Kidney (tissue), 13 donors: ENCODE measurements at regions not wholly inside any gene's neighbourhood (a gene's known extent, or its start where the extent isn't known, plus 50 kb on each side); places are given as distances from the start of the nearest gene placed in this dataset.

ENCODE experiments used
- DNase-seq, 5 donors: peaks; one replicate each; pipeline ENCODE4 v3.0.0-alpha.2; 2013 to 2020
- FAIRE-seq: peaks from 2 replicates; lab custom pipeline; 2012; peaks lifted over from hg19 to GRCh38; lab: Jason Lieb, UNC
- H3K27ac ChIP-seq, 2 donors: one replicate each; pipeline ENCODE4 v1.7.0; 2013; ENCODE audit warnings: low read depth in 2 of 2, low read length in 2 of 2, inconsistent platforms in 1 of 2
- H3K27me3 ChIP-seq: one replicate; pipeline ENCODE4 v1.7.1; 2013; ENCODE audit warnings: low read length, inconsistent platforms; ENCODE audit not compliant: control insufficient read depth, insufficient read depth
- H3K36me3 ChIP-seq, 3 donors: one replicate each; pipeline versions ENCODE4 v1.7.0 to v1.7.1; 2013; ENCODE audit warnings: low read length in 3 of 3, control low read depth in 1 of 3, inconsistent platforms in 1 of 3; ENCODE audit not compliant: insufficient read depth in 3 of 3, control insufficient read depth in 2 of 3
- H3K4me1 ChIP-seq, 3 donors: one replicate each; pipeline versions ENCODE4 v1.7.0 to v1.7.1; 2013; ENCODE audit warnings: low read length in 3 of 3, inconsistent platforms in 1 of 3, low read depth in 1 of 3; ENCODE audit not compliant: control insufficient read depth in 2 of 3, insufficient read depth in 2 of 3
- H3K4me3 ChIP-seq, 3 donors: one replicate each; pipeline versions ENCODE4 v1.7.0 to v1.8.1; 2013; ENCODE audit warnings: low read length in 3 of 3, control low read depth in 1 of 3, inconsistent platforms in 1 of 3
- H3K9ac ChIP-seq, 3 donors: one replicate each; pipeline versions ENCODE4 v1.7.0 to v1.7.1; 2013; ENCODE audit warnings: low read length in 3 of 3, control low read depth in 1 of 3, inconsistent platforms in 1 of 3
- H3K9me3 ChIP-seq, 3 donors: one replicate each; pipeline versions ENCODE4 v1.7.0 to v1.7.1; 2013; ENCODE audit warnings: low read length in 3 of 3, control low read depth in 1 of 3, inconsistent platforms in 1 of 3; ENCODE audit not compliant: control insufficient read depth in 2 of 3, insufficient read depth in 1 of 3
- intact Hi-C: fragments of 100-400 bp; cut with DNase I; formaldehyde crosslinking; loops from one replicate; pipeline ENCODE4 v1.11.1; 2022
- TF ChIP-seq, protein P1 (sequence below): IDR thresholded peaks from 3 replicates; pipeline ENCODE4 v1.5.1; 2012; ENCODE audit warnings: mild to moderate bottlenecking, moderate library complexity, borderline replicate concordance; ENCODE audit not compliant: insufficient read depth; ENCODE audit errors: extremely low read depth
- donor health status: control.
- donor health status: control.
- donor health status: control.
- donor health status: control.
- donor health status: control.
- donor health status: DM: yes; HTN: yes; CAD: no.
- donor health status: Normal renal cell carcinoma (clear cell type).

DNA sequence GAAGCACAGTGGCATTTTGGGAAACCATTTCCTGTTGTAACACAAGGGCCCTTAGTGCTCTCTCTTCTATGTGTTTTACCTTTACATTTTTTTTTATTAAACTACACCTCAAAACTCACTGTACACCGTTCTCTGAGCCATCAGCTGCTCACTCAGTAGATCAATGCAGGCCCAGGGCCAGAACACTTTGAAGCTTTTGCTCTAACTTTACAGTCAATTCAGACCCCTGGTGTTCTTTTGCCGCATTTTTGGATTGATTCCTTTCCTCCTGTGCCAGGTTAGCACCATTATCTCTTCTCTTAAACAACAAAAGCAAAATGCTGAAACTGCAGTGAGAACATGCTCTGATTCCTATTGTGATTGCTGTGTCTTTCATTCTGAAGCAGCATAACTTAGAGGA is 269.8 kb upstream of the RGMB start:
- TF ChIP-seq, protein P1, sequence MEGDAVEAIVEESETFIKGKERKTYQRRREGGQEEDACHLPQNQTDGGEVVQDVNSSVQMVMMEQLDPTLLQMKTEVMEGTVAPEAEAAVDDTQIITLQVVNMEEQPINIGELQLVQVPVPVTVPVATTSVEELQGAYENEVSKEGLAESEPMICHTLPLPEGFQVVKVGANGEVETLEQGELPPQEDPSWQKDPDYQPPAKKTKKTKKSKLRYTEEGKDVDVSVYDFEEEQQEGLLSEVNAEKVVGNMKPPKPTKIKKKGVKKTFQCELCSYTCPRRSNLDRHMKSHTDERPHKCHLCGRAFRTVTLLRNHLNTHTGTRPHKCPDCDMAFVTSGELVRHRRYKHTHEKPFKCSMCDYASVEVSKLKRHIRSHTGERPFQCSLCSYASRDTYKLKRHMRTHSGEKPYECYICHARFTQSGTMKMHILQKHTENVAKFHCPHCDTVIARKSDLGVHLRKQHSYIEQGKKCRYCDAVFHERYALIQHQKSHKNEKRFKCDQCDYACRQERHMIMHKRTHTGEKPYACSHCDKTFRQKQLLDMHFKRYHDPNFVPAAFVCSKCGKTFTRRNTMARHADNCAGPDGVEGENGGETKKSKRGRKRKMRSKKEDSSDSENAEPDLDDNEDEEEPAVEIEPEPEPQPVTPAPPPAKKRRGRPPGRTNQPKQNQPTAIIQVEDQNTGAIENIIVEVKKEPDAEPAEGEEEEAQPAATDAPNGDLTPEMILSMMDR = no peak
- Histone ChIP-seq H3K27me3 (no peaks in the 10 kb centered on the region), H3K9ac (no peak overlapping the region), H3K4me1 (no peaks in the 10 kb centered on the region), H3K4me3 (no peak overlapping the region), H3K9me3 (no peaks in the 10 kb centered on the region), H3K27ac (no peak overlapping the region), H3K36me3 (no peaks in the 10 kb centered on the region)
- FAIRE-seq (no peak), DNase-seq (no peak)
- intact Hi-C loops = no loop called here

DNA sequence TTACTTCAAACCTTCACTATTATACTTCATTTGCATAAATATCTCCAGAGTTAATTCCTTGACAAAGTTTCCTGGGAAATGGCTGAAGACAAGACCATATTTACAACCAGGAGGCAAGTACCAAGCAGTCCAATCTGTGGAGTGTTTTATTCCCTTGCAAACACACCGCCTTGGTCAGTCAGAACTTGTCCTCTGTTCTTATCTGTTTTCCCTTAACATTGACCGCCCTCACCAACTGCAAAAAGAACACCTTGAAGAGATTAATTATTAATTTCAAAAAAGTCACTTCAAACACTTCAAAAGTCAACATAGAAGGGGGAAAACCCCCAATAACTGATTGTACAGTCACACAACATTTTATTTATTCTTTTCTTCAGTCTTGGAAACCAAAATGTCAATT is 269.0 kb upstream of the RGMB start:
- no peaks in the 10 kb centered on the region for H3K4me1 ChIP-seq
- no peak overlapping the region for H3K9ac ChIP-seq
- FAIRE-seq = no peak
- TF ChIP-seq, protein P1 = no peak
- H3K9me3 ChIP-seq = no peaks in the 10 kb centered on the region
- no peak for DNase-seq
- H3K4me3 ChIP-seq = no peak overlapping the region
- intact Hi-C loops = no loop called here
- H3K27ac ChIP-seq = no peak overlapping the region
- no peaks in the 10 kb centered on the region for H3K27me3 ChIP-seq
- no peaks in the 10 kb centered on the region for H3K36me3 ChIP-seq

- Histone ChIP-seq H3K4me3 (no peak overlapping the region), H3K27ac (no peak overlapping the region), H3K36me3 (no peaks in the 10 kb centered on the region), H3K9me3 (no peaks in the 10 kb centered on the region), H3K9ac (no peak overlapping the region), H3K27me3 (no peaks in the 10 kb centered on the region), H3K4me1 (no peaks in the 10 kb centered on the region)
- intact Hi-C loops = no loop called here
- FAIRE-seq (no peak), DNase-seq (peak in 4 of 5 donors; percentile 36 to 66 (median 46))
- TF ChIP-seq, protein P1 = no peak
These were observed 263.1 kb upstream of the RGMB start for GRCh38 chr5:98510143-98510985.
